M059J (cell line): ENCODE measurements at regions not wholly inside any gene's neighbourhood (a gene's known extent, or its start where the extent isn't known, plus 50 kb on each side); places are given as distances from the start of the nearest gene placed in this dataset.
A peak's percentile ranks its signal among the peaks of the same experiment; 100 is the strongest.

Experiments used
- DNase-seq: peaks from one replicate; pipeline ENCODE4 v3.0.0-alpha.2; 2012; ENCODE audit warnings: low read depth

DNA sequence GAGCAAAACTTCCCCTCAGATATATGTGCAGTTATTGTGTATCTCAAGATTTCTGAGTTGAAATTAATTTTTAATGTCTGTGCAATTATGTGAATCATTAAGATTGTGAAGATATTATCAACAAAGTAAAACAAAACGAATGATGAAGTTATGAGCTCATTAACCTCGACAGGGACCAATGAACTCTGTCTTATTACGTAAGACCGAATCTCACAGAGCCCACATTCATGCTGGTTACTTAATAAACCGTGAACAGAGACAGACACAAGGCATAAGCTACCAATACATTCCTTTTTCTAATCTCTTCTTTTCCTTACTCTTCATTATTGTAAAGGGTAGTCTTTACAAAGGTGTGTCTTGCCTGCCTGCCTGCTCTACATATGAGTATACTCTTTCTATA is 568.7 kb downstream of the RPS29 start:
- no peak for DNase-seq

DNA sequence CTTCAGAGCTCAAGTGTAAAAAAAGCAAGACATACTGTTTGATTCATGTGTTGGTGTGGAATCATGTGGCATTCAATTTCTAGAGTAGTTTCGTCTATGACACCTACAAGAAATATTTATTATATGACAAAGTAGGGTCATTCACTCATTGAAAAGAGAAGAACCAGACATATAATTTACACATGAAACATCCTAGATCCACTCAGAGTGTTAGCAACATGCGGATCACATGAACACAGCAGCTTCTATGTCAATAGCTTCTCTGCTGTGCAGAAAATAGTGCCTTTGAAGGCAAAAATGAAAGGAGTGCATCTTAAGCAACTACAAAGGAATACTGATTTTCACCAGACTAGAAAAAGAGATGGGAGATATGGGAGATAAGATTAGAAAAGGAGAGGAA is 569.8 kb downstream of the RPS29 start:
- no peak for DNase-seq

DNA sequence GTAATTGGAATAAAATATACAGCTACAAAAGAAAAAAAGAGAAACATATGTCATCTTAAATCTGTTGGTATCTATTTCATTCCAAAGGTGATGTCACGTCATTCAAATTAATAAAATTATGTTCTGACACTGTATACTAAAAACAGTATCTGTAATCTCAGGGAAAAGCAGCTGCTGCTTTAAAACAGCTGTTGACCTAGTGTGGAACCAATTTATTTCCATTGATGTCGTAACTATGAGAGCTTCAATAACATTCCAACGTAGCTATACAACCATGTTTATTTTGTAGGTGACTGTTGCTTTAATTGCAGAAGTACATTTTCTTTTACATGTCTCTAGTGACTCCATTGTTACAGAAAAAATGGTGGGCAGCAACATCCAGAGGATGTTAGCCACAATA is 571.7 kb downstream of the RPS29 start:
- DNase-seq, result no peak

DNA sequence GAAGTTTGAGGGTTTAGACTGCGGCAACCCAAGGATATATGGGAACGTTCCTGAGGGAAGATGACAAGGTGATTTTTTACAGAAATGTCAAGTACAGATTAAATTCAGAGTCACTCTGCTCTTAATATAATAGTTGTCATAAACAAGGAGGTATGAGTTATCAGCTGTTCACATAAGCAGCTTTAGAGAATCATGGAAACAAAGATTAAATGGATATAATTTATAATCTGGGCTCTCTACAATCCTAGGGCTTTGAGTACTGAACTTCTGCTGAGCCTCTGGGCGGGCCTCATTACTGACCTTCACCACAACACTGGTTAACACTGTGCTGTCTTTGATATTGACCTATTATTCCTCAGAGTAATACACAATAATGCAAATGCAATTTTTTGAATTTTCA is 577.8 kb downstream of the RPS29 start:
- no peak for DNase-seq

DNA sequence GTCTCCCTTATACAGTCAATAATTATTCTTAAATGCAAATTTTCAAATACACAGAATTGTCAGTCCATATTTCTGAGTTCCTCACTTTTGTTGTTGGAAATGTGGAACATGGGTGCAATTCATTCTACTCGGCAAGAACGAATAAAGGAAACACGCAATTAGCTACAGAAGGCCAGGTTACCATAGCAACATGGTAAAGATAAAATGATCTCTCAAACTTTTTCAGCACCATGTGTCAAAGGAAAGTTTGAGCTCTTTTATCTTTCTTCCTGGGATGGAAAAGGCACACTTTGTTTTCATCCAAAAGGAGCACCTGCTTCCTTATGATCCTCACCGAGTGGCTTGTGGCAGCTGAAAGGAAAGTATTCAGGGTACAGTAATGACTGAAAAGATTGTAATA is 595.0 kb downstream of the RPS29 start:
- DNase-seq, result no peak

DNA sequence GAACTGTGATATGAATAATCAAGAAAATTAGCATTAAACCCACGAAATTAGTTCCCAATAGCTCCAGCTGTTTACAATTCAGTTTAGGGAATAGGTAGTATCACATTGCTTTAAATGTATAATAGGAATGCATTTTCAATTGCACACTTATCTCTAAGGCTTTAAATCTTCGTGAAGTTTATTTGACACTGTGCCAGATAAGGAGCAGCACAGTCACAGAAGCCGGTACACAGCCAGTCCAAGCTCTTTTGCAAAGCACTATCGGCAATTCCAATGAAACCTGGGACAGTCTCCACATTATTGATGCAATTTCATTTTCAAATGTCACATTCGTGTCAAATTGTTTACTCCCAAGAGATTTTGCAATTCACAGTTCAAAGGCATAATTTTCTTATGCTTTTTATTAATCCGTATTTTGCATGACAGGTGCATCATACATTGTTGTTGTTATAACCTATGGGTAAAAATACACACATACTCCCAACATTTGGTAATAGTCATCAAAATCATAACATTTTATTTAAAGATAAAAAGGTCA is 602.8 kb downstream of the RPS29 start:
- no peak for DNase-seq

DNA sequence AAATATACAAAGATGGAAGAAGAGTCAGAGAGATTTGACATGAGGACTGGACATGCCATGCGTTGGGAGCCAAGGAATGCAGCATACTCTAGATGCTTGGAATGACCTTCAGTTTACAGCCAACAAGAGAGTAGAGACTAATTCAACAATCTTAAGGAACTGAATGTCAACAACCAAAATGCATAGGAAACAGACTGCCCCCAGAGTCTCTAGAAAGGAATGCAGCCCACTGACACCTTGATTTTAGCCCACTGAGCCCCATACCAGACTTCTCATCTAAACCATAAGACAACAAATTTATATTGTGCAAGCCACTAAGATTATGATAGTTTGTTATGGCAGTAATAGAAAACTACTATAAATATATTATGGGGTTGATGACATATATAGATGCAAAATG is 611.2 kb downstream of the RPS29 start:
- no peak for DNase-seq

DNA sequence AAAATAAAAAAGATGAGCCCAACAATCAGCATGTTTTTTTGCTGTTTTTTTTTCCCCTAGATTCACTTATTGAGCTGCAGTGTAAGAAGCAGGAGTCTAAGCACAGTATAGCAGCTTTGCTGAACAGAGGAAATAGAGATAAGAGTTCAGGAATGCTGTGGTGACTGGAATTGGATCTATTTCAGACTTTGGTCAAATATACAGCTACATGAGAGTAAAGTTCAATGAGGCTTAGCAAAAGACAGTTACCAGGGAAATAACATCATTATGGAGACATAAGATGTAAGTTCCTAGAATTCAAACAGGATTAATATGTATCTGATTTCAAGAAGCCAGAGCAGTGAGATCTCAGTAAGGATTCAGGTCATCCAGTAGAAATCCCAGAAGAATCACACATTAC is 613.0 kb downstream of the RPS29 start:
- peak; percentile 8 for DNase-seq

DNA sequence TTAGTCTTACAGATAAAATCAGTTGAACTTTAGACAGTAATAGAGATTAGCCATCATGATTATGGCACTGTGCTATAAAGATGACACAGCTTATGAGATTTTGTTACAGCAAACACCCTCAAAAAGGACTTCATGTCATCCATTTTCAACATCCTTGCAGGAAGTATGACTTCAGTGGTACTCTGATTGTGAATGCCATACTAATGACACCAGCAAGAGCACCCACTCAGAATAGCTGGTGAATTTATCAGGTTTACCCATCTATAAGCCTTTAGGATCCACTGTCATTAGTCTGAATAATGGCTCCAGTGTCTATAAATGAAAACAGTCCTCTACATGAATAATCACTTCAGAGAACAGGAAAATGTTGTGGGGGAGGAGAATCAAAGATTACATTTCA is 615.2 kb downstream of the RPS29 start:
- DNase-seq, result peak; percentile 9

DNA sequence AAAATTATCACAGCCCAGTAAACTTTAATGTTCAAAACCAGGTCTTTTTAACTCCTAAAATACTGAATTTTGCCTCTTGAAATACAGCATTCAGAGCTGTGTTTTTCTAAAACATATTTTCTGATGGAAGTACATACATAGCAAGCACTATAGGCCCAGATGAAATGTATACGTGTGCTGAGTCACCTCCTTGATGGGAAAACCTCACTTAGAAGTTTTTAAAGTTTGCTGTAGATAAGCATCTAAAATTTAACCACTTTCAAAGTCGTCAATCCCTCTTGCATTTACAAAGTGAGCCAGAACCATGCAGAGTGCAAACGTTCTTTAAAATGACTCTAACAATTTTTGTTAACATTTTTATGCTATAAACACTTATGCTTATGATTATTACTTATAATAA is 618.8 kb downstream of the RPS29 start:
- DNase-seq, result no peak

DNA sequence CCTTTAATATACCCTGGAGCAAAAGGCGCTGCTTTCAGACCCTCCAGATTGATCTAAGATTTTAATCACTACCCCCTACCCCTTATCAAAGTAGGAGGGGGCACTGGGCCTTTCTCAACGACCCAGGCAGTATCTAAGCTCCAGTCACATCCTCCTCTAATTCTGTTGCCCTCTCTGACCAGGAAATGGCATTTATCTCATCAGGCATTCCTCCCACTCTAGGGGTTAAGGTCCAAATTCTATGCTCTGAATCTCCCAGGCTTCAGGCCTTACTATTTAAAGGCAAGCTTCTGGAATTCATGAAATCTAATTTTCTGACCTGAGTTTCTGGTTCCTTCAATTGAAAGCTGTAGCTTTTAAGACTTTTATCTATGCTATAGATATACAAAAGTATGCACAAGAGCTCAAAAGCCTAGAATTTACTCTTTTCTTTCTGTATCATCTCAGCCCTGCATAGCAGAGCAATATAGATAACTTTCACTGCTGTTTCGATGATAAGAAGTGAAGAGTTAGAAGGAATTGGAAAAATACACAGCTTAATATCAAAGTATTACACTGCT is 622.9 kb downstream of the RPS29 start:
- no peak for DNase-seq

DNA sequence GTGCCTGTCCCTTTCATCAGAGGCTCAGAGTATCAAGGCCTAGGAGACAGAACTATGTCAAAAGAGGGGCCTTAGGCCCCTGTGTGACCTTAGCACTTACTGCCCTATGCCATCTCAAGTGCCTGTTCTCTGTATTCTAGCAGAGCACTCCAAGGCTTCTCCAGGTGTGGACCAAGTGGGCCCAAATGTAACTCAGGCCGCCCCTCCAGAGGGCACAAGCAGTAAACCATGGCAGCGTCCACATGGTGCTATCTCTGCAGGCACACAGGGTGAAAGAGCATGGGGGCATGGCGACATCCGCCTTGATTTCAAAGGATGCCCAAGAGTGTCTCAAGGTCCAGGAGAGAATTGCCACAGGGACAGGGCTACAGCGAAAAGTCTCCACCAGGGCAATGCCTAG is 628.7 kb downstream of the RPS29 start:
- DNase-seq, result no peak

DNA sequence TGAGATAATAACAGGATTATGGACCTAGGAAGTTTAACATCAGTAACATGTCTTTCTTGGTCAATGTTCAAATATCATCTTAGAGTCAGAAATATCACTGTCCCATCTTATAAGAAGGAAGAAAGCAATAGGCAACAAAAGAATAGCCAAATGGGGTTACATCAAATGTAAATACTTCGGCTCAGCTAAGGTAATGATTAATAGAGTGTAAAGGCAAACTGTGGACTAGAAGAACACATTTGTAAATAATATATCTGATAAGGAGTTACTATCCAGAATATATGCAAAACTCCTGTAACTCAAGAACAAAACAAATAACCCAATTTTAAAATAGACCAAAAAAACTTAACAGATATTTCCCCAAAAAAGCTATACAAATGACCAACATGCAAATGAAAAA is 630.3 kb downstream of the RPS29 start:
- no peak for DNase-seq

DNA sequence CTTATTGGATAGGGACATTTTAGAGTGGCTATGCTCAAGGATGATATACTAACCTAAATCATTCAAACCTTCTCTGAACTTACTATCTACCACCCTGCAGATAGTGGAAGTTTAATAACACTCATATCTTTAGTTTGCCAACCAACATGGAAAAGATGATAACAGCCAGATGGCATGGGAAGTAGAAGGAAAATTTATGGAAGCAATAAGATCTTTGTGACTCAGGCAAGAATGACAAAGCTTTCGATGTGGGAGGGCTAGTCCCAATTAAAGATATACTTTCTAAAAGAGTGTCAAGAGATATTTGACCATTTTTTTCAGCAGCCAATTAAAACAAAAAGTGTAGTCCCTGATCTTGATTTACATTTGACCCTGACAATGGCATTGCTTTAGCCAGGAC is 631.7 kb downstream of the RPS29 start:
- no peak for DNase-seq

DNA sequence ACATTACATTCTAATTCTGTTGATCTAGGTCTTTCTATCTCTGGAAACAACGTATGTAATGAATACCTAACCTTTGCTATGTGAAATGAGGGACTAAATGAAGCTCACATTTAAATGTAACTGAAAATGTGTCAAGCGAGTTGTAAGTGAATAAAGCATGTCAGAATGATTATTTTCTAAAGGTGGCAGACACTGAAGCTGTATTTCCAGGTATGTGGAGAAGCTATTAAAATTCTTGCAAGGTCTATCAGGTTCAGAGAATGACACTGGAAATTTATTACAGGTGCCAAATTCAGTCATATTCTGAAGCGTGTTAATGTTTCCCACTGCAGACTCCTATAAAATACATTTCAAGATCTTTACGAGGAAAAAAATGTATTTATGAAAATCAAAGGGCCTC is 641.4 kb downstream of the RPS29 start:
- no peak for DNase-seq

DNA sequence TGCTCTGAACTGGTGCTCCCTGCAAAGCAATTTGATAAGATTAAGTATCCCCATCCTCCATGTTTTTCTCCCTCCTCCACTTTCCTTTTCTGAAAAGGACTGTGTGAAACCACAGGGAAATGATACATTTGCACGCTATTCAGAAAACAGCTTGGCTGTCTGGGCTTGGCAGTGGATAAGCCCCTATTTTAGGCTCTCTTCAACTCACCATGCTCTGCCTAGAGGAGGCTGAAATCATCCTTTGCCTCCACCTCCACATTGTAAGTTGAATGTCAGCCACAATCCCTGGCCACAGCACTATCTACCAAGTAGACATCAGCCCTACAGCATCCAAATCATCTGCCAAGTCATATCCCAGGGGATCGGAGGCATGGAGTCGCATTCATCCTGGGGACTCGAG is 642.3 kb downstream of the RPS29 start:
- DNase-seq, result no peak

DNA sequence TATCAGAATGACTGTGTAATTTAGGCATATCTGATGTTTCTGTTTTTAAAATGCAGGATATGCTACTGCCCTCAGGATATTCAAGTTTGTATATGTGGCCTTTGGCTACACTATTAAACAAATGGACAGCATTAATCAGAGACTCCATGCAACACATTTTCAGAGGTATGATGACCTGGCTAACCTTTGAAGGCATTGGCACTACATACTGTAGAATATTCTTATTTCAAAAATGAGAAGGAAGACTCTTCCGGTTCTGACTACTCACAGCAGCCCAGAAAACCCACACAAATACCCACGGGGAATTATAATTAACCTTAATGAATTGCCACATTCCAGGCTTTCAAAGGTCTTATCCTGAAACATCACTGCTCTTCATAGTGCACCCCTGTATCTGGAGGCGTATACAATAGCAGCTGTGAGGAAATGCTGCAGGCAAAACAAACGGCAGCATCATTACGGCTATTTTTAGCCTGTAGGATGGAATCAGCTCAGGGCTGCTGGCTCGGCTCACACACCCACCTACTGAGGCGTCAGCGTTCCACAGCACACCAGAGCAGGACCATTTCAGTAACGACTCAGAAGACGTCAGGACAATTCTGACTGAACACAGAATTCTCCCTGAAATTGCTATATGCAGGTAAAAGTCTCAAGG is 648.5 kb downstream of the RPS29 start:
- peak; percentile 18 for DNase-seq

DNA sequence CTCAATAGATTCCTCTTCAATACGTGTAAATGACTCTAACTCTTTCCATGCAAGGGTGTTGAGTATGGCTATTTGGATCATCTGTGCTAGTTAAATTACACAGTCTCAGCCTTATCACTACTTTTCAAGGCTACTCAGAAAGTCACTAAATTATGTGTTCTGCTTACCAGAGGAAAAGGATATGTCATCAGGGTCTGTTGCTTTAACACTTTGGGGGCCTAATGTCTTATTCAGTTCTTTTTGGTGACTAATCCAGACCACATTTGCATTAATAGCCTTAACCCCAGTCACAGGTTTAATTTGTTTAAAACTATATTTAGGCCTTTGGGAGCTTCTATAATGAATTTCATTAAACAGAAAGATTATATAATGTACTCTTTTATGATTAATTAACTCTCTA is 649.3 kb downstream of the RPS29 start:
- no peak for DNase-seq

DNA sequence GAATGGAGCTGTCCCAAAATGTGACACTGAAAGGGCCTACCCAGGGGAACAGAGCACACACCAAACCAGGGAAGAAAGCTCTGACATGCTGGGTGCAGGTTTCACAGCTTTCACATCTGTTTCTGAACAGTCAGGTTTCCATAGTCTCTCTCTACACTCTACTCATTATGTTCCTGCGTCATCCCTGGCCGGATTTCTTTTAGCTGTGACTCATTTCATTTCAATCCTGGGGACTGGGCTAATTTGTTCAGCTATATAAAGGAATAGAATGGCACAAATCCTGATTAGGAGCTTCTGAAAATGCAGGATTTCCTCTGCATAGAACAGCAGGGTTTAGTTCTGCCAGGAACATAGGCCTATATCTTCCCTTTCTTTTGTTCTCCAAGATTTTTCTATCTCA is 649.8 kb downstream of the RPS29 start:
- DNase-seq, result peak; percentile 43

DNA sequence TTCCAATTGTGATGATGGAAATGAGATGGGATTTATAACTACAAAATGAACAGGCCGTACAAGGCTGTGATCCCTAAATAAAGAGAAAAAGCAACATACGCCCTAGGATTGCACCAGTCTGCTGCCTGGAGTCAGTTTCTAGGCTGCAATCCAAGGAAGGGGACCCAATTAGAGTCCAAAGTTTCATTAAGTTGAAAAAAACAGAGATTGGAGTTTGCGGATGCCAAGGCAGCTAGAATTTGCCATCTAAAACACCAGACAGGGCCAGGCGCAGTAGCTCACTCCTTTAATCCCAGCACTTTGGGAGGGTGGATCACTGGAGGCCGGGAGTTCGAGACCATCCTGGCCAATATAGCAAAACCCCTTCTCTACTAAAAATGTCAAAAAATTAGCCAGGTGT is 661.0 kb downstream of the RPS29 start:
- no peak for DNase-seq

DNA sequence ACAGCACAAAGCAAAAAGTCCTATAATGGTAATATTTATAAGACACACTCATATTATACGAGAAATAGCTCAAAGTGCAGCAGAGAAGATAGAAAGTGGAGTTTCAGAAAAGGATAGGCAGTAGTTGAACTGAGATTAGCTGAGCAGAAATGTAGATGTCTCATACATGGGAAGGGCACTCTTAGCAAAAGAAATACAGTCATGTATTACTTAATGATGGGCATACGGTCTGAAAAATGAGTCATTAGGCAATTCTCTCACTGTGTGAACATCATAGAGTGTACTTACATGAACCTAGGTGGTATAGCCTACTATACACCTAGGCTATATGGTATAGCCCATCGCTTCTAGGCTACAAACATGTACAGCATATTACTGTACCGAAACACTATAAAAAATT is 671.3 kb downstream of the RPS29 start:
- DNase-seq, result no peak

DNA sequence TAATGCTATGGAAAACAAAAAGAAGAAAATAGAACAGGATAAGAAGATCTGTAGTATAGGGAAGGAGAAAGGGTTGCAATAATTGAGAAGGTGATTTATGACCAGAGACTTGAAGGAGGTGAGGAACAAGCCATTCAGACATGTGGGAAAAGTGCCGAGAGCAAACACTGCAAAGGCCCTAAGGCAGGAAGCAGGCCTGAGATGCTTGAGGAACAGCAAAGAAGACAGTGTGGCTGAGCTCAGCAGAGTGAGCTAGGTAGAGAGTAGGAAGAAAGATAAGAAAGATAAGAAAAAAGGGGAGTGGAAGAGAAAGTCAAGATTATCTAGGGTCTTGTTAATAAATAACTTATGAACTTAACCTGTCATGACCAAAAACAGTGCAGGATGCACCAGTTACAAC is 671.8 kb downstream of the RPS29 start:
- no peak for DNase-seq

DNA sequence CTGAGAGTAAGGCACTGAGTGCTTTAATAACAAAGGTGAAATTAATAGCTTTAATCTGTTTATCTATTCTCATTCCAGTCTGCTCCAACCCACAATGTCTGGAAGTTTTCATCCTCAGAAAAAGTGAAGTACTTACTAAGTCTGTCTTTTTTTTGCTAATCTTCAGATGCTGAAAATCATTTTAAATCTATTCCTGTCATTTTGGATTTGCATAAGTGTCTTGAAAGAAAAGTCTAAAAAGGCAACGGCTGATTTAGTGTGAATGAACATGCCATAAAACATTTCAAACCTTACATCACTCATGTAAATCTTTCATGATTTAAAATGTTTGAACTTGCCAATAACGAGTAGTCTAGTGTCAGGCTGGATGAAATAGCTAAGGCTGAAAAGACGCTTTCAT is 685.6 kb downstream of the RPS29 start:
- no peak for DNase-seq

DNA sequence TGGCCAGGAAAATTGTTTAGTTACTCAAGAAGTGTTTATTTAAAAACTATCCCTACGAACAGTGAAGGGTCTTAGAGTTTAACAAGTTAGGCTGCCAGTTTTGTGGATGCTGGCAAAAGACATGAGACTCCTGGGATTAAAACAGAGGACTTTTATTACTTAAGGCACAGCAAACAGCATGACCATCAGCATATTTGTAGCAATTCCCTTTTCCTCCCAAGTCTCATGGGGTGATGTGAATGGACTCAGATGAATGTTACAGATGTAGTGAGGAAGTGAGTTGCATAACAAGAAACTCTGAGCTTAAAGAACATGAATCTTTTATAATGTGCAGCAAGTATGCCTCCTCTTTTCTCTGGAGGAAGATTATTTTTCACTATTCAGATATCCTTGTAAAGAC is 695.8 kb downstream of the RPS29 start:
- no peak for DNase-seq
